ENCODE measurements at regions not wholly inside any gene's neighbourhood (a gene's known extent, or its start where the extent isn't known, plus 50 kb on each side); places are given as distances from the start of the nearest gene placed in this dataset.
"Not testable (repeated sequence)": the region's sequence is repeated elsewhere in the genome, so short reads cannot be mapped to it uniquely, and the experiment has no call there.

GRCh38 chr5:36423578-36424307 lies 122.0 kb upstream of the RANBP3L start:
- H3K27ac ChIP-seq, result no peak overlapping the region

GRCh38 chr5:36426070-36426469 lies 124.4 kb upstream of the RANBP3L start:
- H3K27ac ChIP-seq, result not testable (repeated sequence)

More at GRCh38 chr5:36423578-36424307, 122.0 kb upstream of the RANBP3L start:
- no peak for TF ChIP-seq ZFX (IDR thresholded peaks at IDR 0.05)
- no peak for TF ChIP-seq CTCF (conservative IDR thresholded peaks at IDR 0.05)

GRCh38 chr5:36435516-36435915 lies 133.8 kb upstream of the RANBP3L start:
- H3K27ac ChIP-seq, result no peak overlapping the region

GRCh38 chr5:36436306-36436705 lies 134.6 kb upstream of the RANBP3L start:
- no peak for TF ChIP-seq CTCF (conservative IDR thresholded peaks at IDR 0.05)
- no peak for TF ChIP-seq ZFX (IDR thresholded peaks at IDR 0.05)
- H3K27ac ChIP-seq, result no peak overlapping the region

More at GRCh38 chr5:36435516-36435915, 133.8 kb upstream of the RANBP3L start:
- TF ChIP-seq CTCF (conservative IDR thresholded peaks at IDR 0.05) (no peak), ZFX (IDR thresholded peaks at IDR 0.05) (no peak)

GRCh38 chr5:36438765-36439561 lies 137.3 kb upstream of the RANBP3L start:
- TF ChIP-seq CTCF (conservative IDR thresholded peaks at IDR 0.05), result no peak
- TF ChIP-seq ZFX (IDR thresholded peaks at IDR 0.05), result no peak

GRCh38 chr5:36440300-36440699 lies 138.6 kb upstream of the RANBP3L start:
- no peak overlapping the region for H3K27ac ChIP-seq
- TF ChIP-seq CTCF (conservative IDR thresholded peaks at IDR 0.05) (no peak), ZFX (IDR thresholded peaks at IDR 0.05) (no peak)

More at GRCh38 chr5:36438765-36439561, 137.3 kb upstream of the RANBP3L start:
- H3K27ac ChIP-seq, result no peak overlapping the region

- H3K27ac ChIP-seq, result 0 out of 2 replicates have a peak overlapping the region, but pooled peaks have one; percentile 7
- no peak for TF ChIP-seq ZFX (IDR thresholded peaks at IDR 0.05)
- TF ChIP-seq CTCF (conservative IDR thresholded peaks at IDR 0.05), result no peak
Observed at GRCh38 chr5:36441280-36441679, 139.6 kb upstream of the RANBP3L start.
